ENCODE measurements at regions not wholly inside any gene's neighbourhood (a gene's known extent, or its start where the extent isn't known, plus 50 kb on each side); places are given as distances from the start of the nearest gene placed in this dataset.

DNA sequence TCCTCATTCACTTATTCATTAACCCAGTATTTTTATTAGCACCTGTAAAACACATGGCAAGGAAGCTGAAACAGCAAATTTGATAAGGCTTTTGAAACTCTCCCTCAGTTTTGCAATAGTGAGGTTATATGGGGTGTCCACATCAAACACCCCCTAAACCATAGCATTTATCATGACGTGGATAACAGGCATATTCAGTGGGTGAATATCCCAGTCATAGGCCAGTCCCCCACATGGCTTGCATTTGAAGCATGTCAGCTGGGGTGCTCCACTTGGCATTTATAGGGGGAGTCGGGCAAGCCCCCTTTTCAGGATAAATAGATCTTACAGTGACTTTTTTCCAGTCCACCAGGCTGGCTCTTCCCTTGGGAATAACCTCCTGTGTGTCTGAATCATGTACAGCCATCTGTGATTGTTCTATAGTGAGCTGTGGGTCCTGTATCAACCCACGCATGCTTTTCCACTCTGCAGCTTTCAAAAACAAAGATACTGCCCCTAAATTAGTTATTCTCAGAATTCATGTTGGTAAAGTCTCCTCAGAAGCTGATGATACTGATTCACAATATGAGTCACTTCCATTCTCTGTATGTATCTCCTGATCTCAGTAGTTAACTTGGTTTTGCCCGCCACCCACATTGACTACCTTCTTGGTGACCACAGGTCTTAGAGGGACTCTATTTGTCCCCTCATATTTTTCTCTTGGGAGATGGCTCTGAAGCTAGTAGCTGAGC lies 84.4 kb upstream of the SPIN1 start:
- no peak overlapping the region for H3K4me3 Mint-ChIP-seq
- ATAC-seq (ENCODE audit: low read depth in 2 of 2), result no peak
- H3K27ac Mint-ChIP-seq, result peak overlapping the region in 1 of 6 donors; percentile 10

GRCh38 chr9:88302579-88303324 lies 85.5 kb upstream of the SPIN1 start:
- Mint-ChIP-seq H3K27me3 (peaks cover 0 to 11% (median 4%) of the 10 kb centered on the region in 3 donors), H3K36me3 (no peaks in the 10 kb centered on the region), H3K4me1 (no peaks in the 10 kb centered on the region), H3K27ac (peak overlapping the region in 2 of 6 donors; percentile 30 to 61), H3K9me3 (peaks cover 0 to 12% (median 0%) of the 10 kb centered on the region in 7 donors), H3K4me3 (no peak overlapping the region)
- ATAC-seq (ENCODE audit: low read depth in 2 of 2) (no peak), DNase-seq (no peak)

More for the DNA sequence above, 84.4 kb upstream of the SPIN1 start:
- Mint-ChIP-seq H3K27me3 (peaks cover 0 to 11% (median 11%) of the 10 kb centered on the region in 3 donors), H3K4me1 (no peaks in the 10 kb centered on the region), H3K9me3 (peaks cover 0 to 7% (median 0%) of the 10 kb centered on the region in 7 donors), H3K36me3 (no peaks in the 10 kb centered on the region)
- DNase-seq, result no peak

- Mint-ChIP-seq H3K4me1 (no peaks in the 10 kb centered on the region), H3K4me3 (no peak overlapping the region), H3K9me3 (peaks cover 0 to 12% (median 4%) of the 10 kb centered on the region in 7 donors), H3K27ac (no peak overlapping the region), H3K27me3 (peaks cover 0 to 5% (median 0%) of the 10 kb centered on the region in 3 donors), H3K36me3 (no peaks in the 10 kb centered on the region)
- ATAC-seq (ENCODE audit: low read depth in 2 of 2) (no peak), DNase-seq (no peak)
Observed at GRCh38 chr9:88300556-88300955, 87.7 kb upstream of the SPIN1 start.

- DNase-seq, result no peak
- no peak overlapping the region for H3K27ac Mint-ChIP-seq
Observed at GRCh38 chr9:88291856-88292255, 96.4 kb upstream of the SPIN1 start.

DNA sequence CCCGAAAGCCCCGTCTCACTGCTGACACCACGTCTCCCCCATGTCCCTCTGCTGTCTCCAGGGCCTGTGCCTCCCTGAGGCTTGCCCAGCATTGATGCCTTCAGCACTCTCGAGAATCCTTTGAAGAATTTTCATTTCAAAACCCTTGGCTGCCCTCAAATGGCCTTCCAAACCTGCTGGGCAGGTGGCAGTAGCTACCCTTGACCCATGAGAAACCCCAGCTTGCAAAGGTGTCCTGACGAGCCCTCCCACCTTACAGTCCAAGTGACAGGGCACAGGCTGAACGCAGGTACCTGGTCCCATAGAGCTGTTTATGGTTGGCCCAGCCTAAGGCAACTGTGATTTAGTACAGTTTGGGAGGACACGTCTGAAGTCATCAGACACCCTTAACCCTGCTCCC lies 97.2 kb upstream of the SPIN1 start:
- H3K27ac Mint-ChIP-seq, result no peak overlapping the region
- ATAC-seq (ENCODE audit: low read depth in 2 of 2) (no peak), DNase-seq (no peak)
- no peak overlapping the region for H3K4me3 Mint-ChIP-seq
- no peaks in the 10 kb centered on the region for H3K27me3 Mint-ChIP-seq
- H3K9me3 Mint-ChIP-seq, result peaks cover 0 to 4% (median 0%) of the 10 kb centered on the region in 7 donors
- no peaks in the 10 kb centered on the region for H3K4me1 Mint-ChIP-seq
- no peaks in the 10 kb centered on the region for H3K36me3 Mint-ChIP-seq

More at GRCh38 chr9:88291856-88292255, 96.4 kb upstream of the SPIN1 start:
- no peak for ATAC-seq (ENCODE audit: low read depth in 2 of 2)
- Mint-ChIP-seq H3K27me3 (no peaks in the 10 kb centered on the region), H3K4me3 (no peak overlapping the region), H3K36me3 (no peaks in the 10 kb centered on the region), H3K4me1 (no peaks in the 10 kb centered on the region), H3K9me3 (peaks cover 0 to 2% (median 0%) of the 10 kb centered on the region in 7 donors)

DNA sequence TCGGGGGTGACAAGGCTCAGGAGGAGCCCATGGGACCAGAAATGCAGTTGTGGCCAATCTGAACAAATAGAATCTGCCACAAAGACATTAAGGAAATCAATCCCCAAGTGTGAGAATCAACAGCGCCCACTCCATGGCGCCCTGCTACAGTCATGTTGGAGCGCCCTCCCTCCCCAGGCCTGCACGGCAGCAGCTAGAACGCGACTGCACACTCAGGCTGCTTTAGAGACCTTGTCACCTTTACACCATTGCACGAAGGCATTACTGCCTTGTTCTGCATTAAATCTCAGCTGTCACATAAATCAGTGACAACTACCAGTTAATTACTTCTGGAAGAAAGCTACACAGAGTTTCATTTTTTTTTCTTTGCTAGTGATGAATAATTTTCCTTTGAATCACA lies 98.7 kb upstream of the SPIN1 start:
- Mint-ChIP-seq H3K27me3 (peaks cover 0 to 6% (median 0%) of the 10 kb centered on the region in 3 donors), H3K36me3 (peaks cover 9 to 12% of the 10 kb centered on the region in 2 donors), H3K27ac (no peak overlapping the region), H3K4me3 (no peak overlapping the region), H3K4me1 (no peaks in the 10 kb centered on the region), H3K9me3 (peaks cover 5 to 17% (median 14%) of the 10 kb centered on the region in 7 donors)
- DNase-seq (no peak), ATAC-seq (ENCODE audit: low read depth in 2 of 2) (no peak)

- peaks cover 14 to 20% of the 10 kb centered on the region in 2 donors for H3K36me3 Mint-ChIP-seq
- H3K27ac Mint-ChIP-seq, result no peak overlapping the region
- peaks cover 0 to 6% (median 0%) of the 10 kb centered on the region in 3 donors for H3K27me3 Mint-ChIP-seq
- H3K4me1 Mint-ChIP-seq, result no peaks in the 10 kb centered on the region
- peaks cover 12 to 23% (median 22%) of the 10 kb centered on the region in 7 donors for H3K9me3 Mint-ChIP-seq
- H3K4me3 Mint-ChIP-seq, result no peak overlapping the region
- ATAC-seq (ENCODE audit: low read depth in 2 of 2) (no peak), DNase-seq (no peak)
Observed at GRCh38 chr9:88287972-88288371, 100.3 kb upstream of the SPIN1 start.

GRCh38 chr9:88280816-88281382 lies 107.3 kb upstream of the SPIN1 start:
- DNase-seq, result no peak
- Mint-ChIP-seq H3K4me1 (peaks cover 0 to 7% (median 0%) of the 10 kb centered on the region in 3 donors), H3K9me3 (peaks cover 15 to 28% (median 22%) of the 10 kb centered on the region in 7 donors), H3K36me3 (peaks cover 14 to 27% of the 10 kb centered on the region in 2 donors), H3K27ac (no peak overlapping the region), H3K27me3 (peaks cover 0 to 10% (median 6%) of the 10 kb centered on the region in 3 donors), H3K4me3 (no peak overlapping the region)
- no peak for ATAC-seq (ENCODE audit: low read depth in 2 of 2)

DNA sequence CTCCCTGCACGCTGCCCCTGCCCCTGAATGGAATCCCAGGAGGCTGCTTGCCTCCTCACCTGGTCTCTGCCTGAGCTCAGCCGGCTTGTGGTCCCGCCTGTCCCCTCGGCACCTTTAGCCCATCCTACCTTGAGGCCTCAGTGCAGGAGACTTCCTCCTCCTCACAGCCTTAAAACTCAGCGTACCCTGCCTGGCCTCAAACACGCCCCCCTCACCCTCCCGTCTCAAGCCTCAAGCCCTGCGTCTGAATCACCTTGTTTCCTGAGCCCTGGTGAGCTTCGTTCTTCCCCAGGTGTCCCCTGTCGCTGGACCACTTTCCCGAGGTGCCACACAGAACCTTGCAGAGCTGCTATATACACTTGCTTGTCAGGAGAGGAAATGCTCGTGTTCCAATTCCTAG lies 110.2 kb upstream of the SPIN1 start:
- peaks cover 0 to 10% (median 0%) of the 10 kb centered on the region in 3 donors for H3K27me3 Mint-ChIP-seq
- peaks cover 0 to 8% of the 10 kb centered on the region in 2 donors for H3K36me3 Mint-ChIP-seq
- peaks cover 2 to 6% (median 5%) of the 10 kb centered on the region in 7 donors for H3K9me3 Mint-ChIP-seq
- DNase-seq (no peak), ATAC-seq (ENCODE audit: low read depth in 2 of 2) (no peak)
- H3K27ac Mint-ChIP-seq, result no peak overlapping the region
- H3K4me3 Mint-ChIP-seq, result no peak overlapping the region
- peaks cover 0 to 7% (median 0%) of the 10 kb centered on the region in 3 donors for H3K4me1 Mint-ChIP-seq

DNA sequence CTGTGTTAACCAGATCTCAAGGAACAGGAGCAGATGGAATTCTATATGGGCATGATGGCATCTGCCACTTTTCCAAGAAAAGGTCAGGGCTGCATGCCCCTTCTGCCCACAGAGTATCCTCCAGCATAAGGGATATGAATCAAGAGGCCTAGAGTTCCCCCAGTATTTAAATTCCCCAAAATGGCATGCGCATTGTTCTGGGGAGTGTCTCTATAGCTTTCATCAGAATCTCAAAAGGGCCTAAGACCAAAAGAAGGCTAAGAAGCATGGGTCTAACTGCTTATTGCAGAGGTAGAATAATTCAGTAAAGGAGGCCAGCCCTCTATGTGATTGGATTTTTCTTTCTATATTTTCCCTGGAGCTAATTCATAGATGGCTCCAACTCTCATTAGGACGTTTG lies 114.2 kb upstream of the SPIN1 start:
- ATAC-seq (ENCODE audit: low read depth in 2 of 2) (no peak), DNase-seq (no peak)
- Mint-ChIP-seq H3K36me3 (no peaks in the 10 kb centered on the region), H3K4me1 (no peaks in the 10 kb centered on the region), H3K27me3 (peaks cover 0 to 10% (median 0%) of the 10 kb centered on the region in 3 donors), H3K27ac (no peak overlapping the region), H3K4me3 (no peak overlapping the region), H3K9me3 (peaks cover 0 to 2% (median 0%) of the 10 kb centered on the region in 7 donors)

- Mint-ChIP-seq H3K4me3 (no peak overlapping the region), H3K27ac (no peak overlapping the region), H3K36me3 (no peaks in the 10 kb centered on the region), H3K27me3 (peaks cover 0 to 9% (median 0%) of the 10 kb centered on the region in 3 donors), H3K9me3 (peaks cover 0 to 2% (median 0%) of the 10 kb centered on the region in 7 donors), H3K4me1 (no peaks in the 10 kb centered on the region)
- DNase-seq (no peak), ATAC-seq (ENCODE audit: low read depth in 2 of 2) (no peak)
Observed at GRCh38 chr9:88272986-88273385, 115.3 kb upstream of the SPIN1 start.

DNA sequence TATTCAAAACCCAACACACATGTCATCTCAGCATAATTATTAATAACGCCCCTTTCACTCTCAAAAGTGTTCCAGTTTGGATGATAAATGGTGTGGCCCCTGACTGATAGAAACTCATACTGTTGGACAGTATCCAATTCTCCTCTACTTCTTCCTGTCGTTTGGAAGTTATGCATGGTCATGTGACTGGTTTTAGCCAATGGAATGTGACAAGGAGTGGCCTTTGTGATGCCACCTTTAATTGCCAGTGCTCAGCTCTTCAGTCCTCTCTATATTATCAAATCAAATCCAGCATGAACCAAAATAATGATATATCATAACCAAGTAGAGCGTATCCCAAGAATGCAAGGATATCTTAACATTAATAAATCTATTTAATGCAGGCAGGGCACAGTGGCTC lies 117.8 kb upstream of the SPIN1 start:
- DNase-seq, result no peak
- no peak for ATAC-seq (ENCODE audit: low read depth in 2 of 2)
- no peak overlapping the region for H3K27ac Mint-ChIP-seq
- no peaks in the 10 kb centered on the region for H3K27me3 Mint-ChIP-seq
- H3K4me3 Mint-ChIP-seq, result no peak overlapping the region
- peaks cover 3 to 6% (median 6%) of the 10 kb centered on the region in 3 donors for H3K4me1 Mint-ChIP-seq
- peaks cover 0 to 2% (median 0%) of the 10 kb centered on the region in 7 donors for H3K9me3 Mint-ChIP-seq
- H3K36me3 Mint-ChIP-seq, result no peaks in the 10 kb centered on the region

DNA sequence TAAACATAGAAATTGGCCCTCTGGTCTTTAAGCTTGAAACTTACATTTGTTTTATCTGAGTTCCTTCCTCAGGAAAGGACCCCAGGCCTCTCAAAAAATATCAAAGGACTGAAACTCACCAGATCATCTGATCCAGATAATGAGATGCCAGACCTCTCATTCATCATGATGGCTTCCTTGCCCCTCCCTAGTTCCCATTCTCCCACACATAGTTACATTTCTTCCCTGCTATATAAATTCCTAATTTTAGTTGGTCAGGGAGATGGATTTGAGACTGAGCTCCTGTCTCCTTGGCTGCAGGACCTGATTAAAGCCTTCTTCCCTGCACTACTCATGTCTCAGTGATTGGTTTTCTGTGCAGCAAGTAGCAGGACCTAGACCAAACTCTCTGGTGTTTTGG lies 119.4 kb upstream of the SPIN1 start:
- Mint-ChIP-seq H3K27me3 (no peaks in the 10 kb centered on the region), H3K27ac (no peak overlapping the region), H3K9me3 (peaks cover 0 to 2% (median 0%) of the 10 kb centered on the region in 7 donors), H3K36me3 (no peaks in the 10 kb centered on the region), H3K4me3 (peak overlapping the region in 1 of 8 donors; percentile 49), H3K4me1 (peaks cover 3 to 6% (median 6%) of the 10 kb centered on the region in 3 donors)
- no peak for ATAC-seq (ENCODE audit: low read depth in 2 of 2)
- no peak for DNase-seq
